ENCODE measurements at regions not wholly inside any gene's neighbourhood (a gene's known extent, or its start where the extent isn't known, plus 50 kb on each side); places are given as distances from the start of the nearest gene placed in this dataset.

- intact Hi-C loops (cut with micrococcal nuclease): no loop called here
- no peaks in the 10 kb centered on the region for H3K9me3 ChIP-seq (replicated peaks)
- no peak for DNase-seq
- H3K4me3 ChIP-seq: no peak overlapping the region
- H3K36me3 ChIP-seq: no peaks in the 10 kb centered on the region
- H3K4me1 ChIP-seq: no peaks in the 10 kb centered on the region
- no peak overlapping the region for H3K27ac ChIP-seq (replicated peaks)
- no peak for TF ChIP-seq CTCF (IDR thresholded peaks at IDR 0.05; ENCODE audit: borderline replicate concordance)
- H3K27me3 ChIP-seq (ENCODE audit: low read depth): no peaks in the 10 kb centered on the region
Observed at GRCh38 chr6:23040899-23041298, 471.5 kb downstream of the HDGFL1 start.

- no peak overlapping the region for H3K4me3 ChIP-seq
- no peak for TF ChIP-seq CTCF (IDR thresholded peaks at IDR 0.05; ENCODE audit: borderline replicate concordance)
- intact Hi-C loops (cut with micrococcal nuclease): no loop called here
- peaks cover 4% of the 10 kb centered on the region for H3K9me3 ChIP-seq (replicated peaks)
- H3K36me3 ChIP-seq: no peaks in the 10 kb centered on the region
- H3K27ac ChIP-seq (replicated peaks): no peak overlapping the region
- H3K27me3 ChIP-seq (ENCODE audit: low read depth): no peaks in the 10 kb centered on the region
- no peak for DNase-seq
- H3K4me1 ChIP-seq: no peaks in the 10 kb centered on the region
Observed at GRCh38 chr6:23045280-23045679, 475.9 kb downstream of the HDGFL1 start.

- peaks cover 27% of the 10 kb centered on the region for H3K9me3 ChIP-seq (replicated peaks)
- DNase-seq: no peak
- no peaks in the 10 kb centered on the region for H3K36me3 ChIP-seq
- no peaks in the 10 kb centered on the region for H3K4me1 ChIP-seq
- no peaks in the 10 kb centered on the region for H3K27me3 ChIP-seq (ENCODE audit: low read depth)
- TF ChIP-seq CTCF (IDR thresholded peaks at IDR 0.05; ENCODE audit: borderline replicate concordance): no peak
- no peak overlapping the region for H3K27ac ChIP-seq (replicated peaks)
- H3K4me3 ChIP-seq: no peak overlapping the region
- intact Hi-C loops (cut with micrococcal nuclease): no loop called here
Observed at GRCh38 chr6:23055523-23055922, 486.2 kb downstream of the HDGFL1 start.

- H3K9me3 ChIP-seq (replicated peaks): peaks cover 42% of the 10 kb centered on the region
- H3K36me3 ChIP-seq: no peaks in the 10 kb centered on the region
- intact Hi-C loops (cut with micrococcal nuclease): no loop called here
- H3K27me3 ChIP-seq (ENCODE audit: low read depth): no peaks in the 10 kb centered on the region
- DNase-seq: no peak
- no peak overlapping the region for H3K4me3 ChIP-seq
- H3K4me1 ChIP-seq: no peaks in the 10 kb centered on the region
- TF ChIP-seq CTCF (IDR thresholded peaks at IDR 0.05; ENCODE audit: borderline replicate concordance): no peak
- no peak overlapping the region for H3K27ac ChIP-seq (replicated peaks)
Observed at GRCh38 chr6:23073821-23074220, 504.5 kb downstream of the HDGFL1 start.

- TF ChIP-seq CTCF (IDR thresholded peaks at IDR 0.05; ENCODE audit: borderline replicate concordance): no peak
- Histone ChIP-seq H3K27ac (replicated peaks) (no peak overlapping the region), H3K27me3 (ENCODE audit: low read depth) (no peaks in the 10 kb centered on the region), H3K4me1 (no peaks in the 10 kb centered on the region), H3K9me3 (replicated peaks) (peaks cover 21% of the 10 kb centered on the region), H3K36me3 (no peaks in the 10 kb centered on the region), H3K4me3 (no peak overlapping the region)
- intact Hi-C loops (cut with micrococcal nuclease): no loop called here
- no peak for DNase-seq
Observed at GRCh38 chr6:23077772-23078171, 508.4 kb downstream of the HDGFL1 start.

GRCh38 chr6:23081701-23082100 lies 512.3 kb downstream of the HDGFL1 start:
- Histone ChIP-seq H3K4me1 (no peaks in the 10 kb centered on the region), H3K27ac (replicated peaks) (no peak overlapping the region), H3K27me3 (ENCODE audit: low read depth) (no peaks in the 10 kb centered on the region), H3K4me3 (no peak overlapping the region), H3K36me3 (no peaks in the 10 kb centered on the region), H3K9me3 (replicated peaks) (no peaks in the 10 kb centered on the region)
- DNase-seq: no peak
- intact Hi-C loops (cut with micrococcal nuclease): no loop called here
- no peak for TF ChIP-seq CTCF (IDR thresholded peaks at IDR 0.05; ENCODE audit: borderline replicate concordance)

Data from left ventricle myocardium inferior (tissue), 1 donor.